HL-60 (cell line): ENCODE measurements at regions not wholly inside any gene's neighbourhood (a gene's known extent, or its start where the extent isn't known, plus 50 kb on each side); places are given as distances from the start of the nearest gene placed in this dataset.

Source experiments
- POLR2AphosphoS5 ChIP-seq: IDR thresholded peaks from 2 replicates; pipeline ENCODE4 v1.6.1; 2012; ENCODE audit warnings: low read depth
- SPI1 ChIP-seq: IDR thresholded peaks from 2 replicates; pipeline ENCODE4 v1.6.1; 2012; ENCODE audit warnings: low read depth, mild to moderate bottlenecking, borderline replicate concordance
- TF ChIP-seq, protein P1 (sequence below): IDR thresholded peaks from one replicate; pipeline ENCODE4 v1.5.1; 2011; ENCODE audit warnings: low read length, control low read depth, inconsistent platforms; ENCODE audit not compliant: insufficient read depth
- TF ChIP-seq, protein P2 (sequence below): IDR thresholded peaks from 2 replicates; pipeline ENCODE4 v1.6.1; 2012; ENCODE audit warnings: low read depth; ENCODE audit not compliant: insufficient replicate concordance

DNA sequence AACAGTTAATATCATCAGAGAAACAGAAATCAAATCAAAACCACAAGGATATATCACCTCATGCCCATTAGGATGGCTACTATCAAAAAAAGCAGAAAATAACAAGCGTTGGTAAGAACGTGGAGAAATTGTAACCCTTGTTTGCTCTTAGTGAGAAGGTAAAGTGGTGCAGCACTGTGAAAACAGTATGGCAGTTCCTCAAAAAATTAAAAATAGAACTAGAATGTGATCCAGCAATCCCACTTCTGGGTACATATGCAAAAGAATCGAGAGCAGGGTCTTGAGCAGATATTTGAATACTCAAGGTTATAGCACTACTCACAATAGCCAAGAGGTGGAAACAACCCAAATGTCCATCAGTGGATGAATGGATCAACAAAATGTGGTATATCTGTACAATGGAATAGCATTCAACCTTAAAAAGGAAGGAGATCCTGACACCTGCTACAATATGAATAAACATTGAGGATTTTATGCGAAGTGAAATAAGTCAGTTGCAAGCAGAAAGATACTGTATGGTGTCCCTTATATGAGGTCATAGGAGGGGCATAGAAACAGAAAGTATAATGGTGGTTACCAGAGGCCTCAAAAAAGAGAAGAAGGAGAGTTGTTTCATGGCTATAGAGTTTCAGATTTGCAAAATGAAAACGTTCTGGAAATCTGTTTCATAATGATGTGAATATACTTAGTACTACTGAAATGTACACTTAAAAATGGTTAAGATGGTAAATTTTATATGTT lies 131.0 kb upstream of the EEA1 start:
- TF ChIP-seq, protein P1, sequence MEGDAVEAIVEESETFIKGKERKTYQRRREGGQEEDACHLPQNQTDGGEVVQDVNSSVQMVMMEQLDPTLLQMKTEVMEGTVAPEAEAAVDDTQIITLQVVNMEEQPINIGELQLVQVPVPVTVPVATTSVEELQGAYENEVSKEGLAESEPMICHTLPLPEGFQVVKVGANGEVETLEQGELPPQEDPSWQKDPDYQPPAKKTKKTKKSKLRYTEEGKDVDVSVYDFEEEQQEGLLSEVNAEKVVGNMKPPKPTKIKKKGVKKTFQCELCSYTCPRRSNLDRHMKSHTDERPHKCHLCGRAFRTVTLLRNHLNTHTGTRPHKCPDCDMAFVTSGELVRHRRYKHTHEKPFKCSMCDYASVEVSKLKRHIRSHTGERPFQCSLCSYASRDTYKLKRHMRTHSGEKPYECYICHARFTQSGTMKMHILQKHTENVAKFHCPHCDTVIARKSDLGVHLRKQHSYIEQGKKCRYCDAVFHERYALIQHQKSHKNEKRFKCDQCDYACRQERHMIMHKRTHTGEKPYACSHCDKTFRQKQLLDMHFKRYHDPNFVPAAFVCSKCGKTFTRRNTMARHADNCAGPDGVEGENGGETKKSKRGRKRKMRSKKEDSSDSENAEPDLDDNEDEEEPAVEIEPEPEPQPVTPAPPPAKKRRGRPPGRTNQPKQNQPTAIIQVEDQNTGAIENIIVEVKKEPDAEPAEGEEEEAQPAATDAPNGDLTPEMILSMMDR: no peak
- TF ChIP-seq, protein P2, sequence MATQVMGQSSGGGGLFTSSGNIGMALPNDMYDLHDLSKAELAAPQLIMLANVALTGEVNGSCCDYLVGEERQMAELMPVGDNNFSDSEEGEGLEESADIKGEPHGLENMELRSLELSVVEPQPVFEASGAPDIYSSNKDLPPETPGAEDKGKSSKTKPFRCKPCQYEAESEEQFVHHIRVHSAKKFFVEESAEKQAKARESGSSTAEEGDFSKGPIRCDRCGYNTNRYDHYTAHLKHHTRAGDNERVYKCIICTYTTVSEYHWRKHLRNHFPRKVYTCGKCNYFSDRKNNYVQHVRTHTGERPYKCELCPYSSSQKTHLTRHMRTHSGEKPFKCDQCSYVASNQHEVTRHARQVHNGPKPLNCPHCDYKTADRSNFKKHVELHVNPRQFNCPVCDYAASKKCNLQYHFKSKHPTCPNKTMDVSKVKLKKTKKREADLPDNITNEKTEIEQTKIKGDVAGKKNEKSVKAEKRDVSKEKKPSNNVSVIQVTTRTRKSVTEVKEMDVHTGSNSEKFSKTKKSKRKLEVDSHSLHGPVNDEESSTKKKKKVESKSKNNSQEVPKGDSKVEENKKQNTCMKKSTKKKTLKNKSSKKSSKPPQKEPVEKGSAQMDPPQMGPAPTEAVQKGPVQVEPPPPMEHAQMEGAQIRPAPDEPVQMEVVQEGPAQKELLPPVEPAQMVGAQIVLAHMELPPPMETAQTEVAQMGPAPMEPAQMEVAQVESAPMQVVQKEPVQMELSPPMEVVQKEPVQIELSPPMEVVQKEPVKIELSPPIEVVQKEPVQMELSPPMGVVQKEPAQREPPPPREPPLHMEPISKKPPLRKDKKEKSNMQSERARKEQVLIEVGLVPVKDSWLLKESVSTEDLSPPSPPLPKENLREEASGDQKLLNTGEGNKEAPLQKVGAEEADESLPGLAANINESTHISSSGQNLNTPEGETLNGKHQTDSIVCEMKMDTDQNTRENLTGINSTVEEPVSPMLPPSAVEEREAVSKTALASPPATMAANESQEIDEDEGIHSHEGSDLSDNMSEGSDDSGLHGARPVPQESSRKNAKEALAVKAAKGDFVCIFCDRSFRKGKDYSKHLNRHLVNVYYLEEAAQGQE: no peak
- TF ChIP-seq SPI1: no peak
- no peak for TF ChIP-seq POLR2AphosphoS5
